GM23338 (cell line): ENCODE measurements at regions not wholly inside any gene's neighbourhood (a gene's known extent, or its start where the extent isn't known, plus 50 kb on each side); places are given as distances from the start of the nearest gene placed in this dataset.

ENCODE experiments used
- ATAC-seq: fragments of 200-7000 bp; cut with Tn5 transposase; 3 replicates; pipeline ENCODE4 v1.9.1; 2020
- DNase-seq: peaks from one replicate; pipeline ENCODE4 v3.0.0-alpha.2; 2015; ENCODE audit warnings: low spot score
- H2AFZ ChIP-seq: fragments of 200-600 bp; sonication (generic); 2 replicates; pipeline ENCODE4 v1.8.0; 2016; ENCODE audit warnings: antibody characterized with exemption, mild to moderate bottlenecking, moderate library complexity
- H3F3A ChIP-seq: fragments of 200-600 bp; sonication (generic); replicated peaks from 2 replicates; pipeline ENCODE4 v1.8.0; 2017; ENCODE audit warnings: antibody characterized with exemption, mixed run types, low read depth
- H3K27ac ChIP-seq: fragments of 200-600 bp; sonication (generic); 2 replicates; pipeline ENCODE4 v1.6.1; 2016; ENCODE audit warnings: low read depth
- H3K27me3 ChIP-seq: fragments of 200-600 bp; sonication (generic); 2 replicates; pipeline ENCODE4 v1.8.0; 2016; ENCODE audit warnings: mild to moderate bottlenecking, mixed run types, moderate library complexity; ENCODE audit not compliant: insufficient read depth
- H3K36me3 ChIP-seq: fragments of 200-600 bp; sonication (generic); 2 replicates; pipeline ENCODE4 v1.8.0; 2016; ENCODE audit warnings: mild to moderate bottlenecking; ENCODE audit not compliant: insufficient read depth
- H3K4me1 ChIP-seq: fragments of 200-600 bp; sonication (generic); 2 replicates; pipeline ENCODE4 v1.8.0; 2016; ENCODE audit warnings: mild to moderate bottlenecking, moderate library complexity; ENCODE audit not compliant: insufficient read depth
- H3K4me2 ChIP-seq: fragments of 200-600 bp; sonication (generic); 2 replicates; pipeline ENCODE4 v1.7.1; 2017; ENCODE audit warnings: mixed run types
- H3K4me3 ChIP-seq: fragments of 200-600 bp; sonication (generic); 2 replicates; pipeline ENCODE4 v1.6.1; 2016; ENCODE audit warnings: mixed run types
- H3K79me2 ChIP-seq: fragments of 200-600 bp; sonication (generic); replicated peaks from 2 replicates; pipeline ENCODE4 v1.8.0; 2017; ENCODE audit warnings: mild to moderate bottlenecking; ENCODE audit not compliant: insufficient read depth
- H3K9me2 ChIP-seq: fragments of 200-600 bp; sonication (generic); 2 replicates; pipeline ENCODE4 v1.8.0; 2017; ENCODE audit not compliant: insufficient read depth
- H4K20me1 ChIP-seq: fragments of 200-600 bp; sonication (generic); replicated peaks from 2 replicates; pipeline ENCODE4 v1.8.0; 2017; ENCODE audit warnings: mild to moderate bottlenecking; ENCODE audit not compliant: insufficient read depth
- H3K27ac Mint-ChIP-seq: 2 replicates; pipeline ENCODE4 v1.8.0; 2020; ENCODE audit warnings: inconsistent platforms, mild to moderate bottlenecking, moderate library complexity, mixed read lengths
- H3K27me3 Mint-ChIP-seq: 3 replicates; pipeline ENCODE4 v1.8.0; 2022; ENCODE audit warnings: low read depth, mild to moderate bottlenecking, moderate library complexity, mixed read lengths, inconsistent platforms; ENCODE audit not compliant: insufficient read depth, poor library complexity
- H3K36me3 Mint-ChIP-seq: 3 replicates; pipeline ENCODE4 v1.8.0; 2021; ENCODE audit warnings: low read depth, mild to moderate bottlenecking, inconsistent platforms, moderate library complexity, mixed read lengths
- H3K4me1 Mint-ChIP-seq: 3 replicates; pipeline ENCODE4 v1.8.0; 2020; ENCODE audit warnings: mild to moderate bottlenecking, inconsistent platforms, mixed read lengths
- H3K4me3 Mint-ChIP-seq: 3 replicates; pipeline ENCODE4 v1.8.0; 2021; ENCODE audit warnings: moderate library complexity, mild to moderate bottlenecking, inconsistent platforms, mixed read lengths
- H3K9me3 Mint-ChIP-seq: 3 replicates; pipeline ENCODE4 v1.8.0; 2020; ENCODE audit warnings: moderate library complexity, mild to moderate bottlenecking, inconsistent platforms, mixed read lengths
- CREB1 ChIP-seq: fragments of 250-450 bp; sonication (Bioruptor Pico); IDR thresholded peaks from 2 replicates; pipeline ENCODE4 v1.5.0; 2020; ENCODE audit warnings: low read depth, mild to moderate bottlenecking, moderate library complexity
- CTCF ChIP-seq, 2 experiments: fragments of 200-600 bp in 1 of 2; sonication (generic) in 1 of 2; conservative IDR thresholded peaks; 2 replicates each; pipeline versions ENCODE4 v1.5.1 to v1.6.1; 2016 to 2017; ENCODE audit warnings: antibody characterized with exemption in 2 of 2, low read depth in 2 of 2, mild to moderate bottlenecking in 2 of 2, moderate library complexity in 1 of 2
- ETS1 ChIP-seq: IDR thresholded peaks from 2 replicates; pipeline ENCODE4 v1.6.1; 2016; ENCODE audit warnings: antibody characterized with exemption
- EZH2 ChIP-seq: fragments of 200-600 bp; sonication (generic); IDR thresholded peaks from one replicate; pipeline ENCODE4 v1.8.0; 2017; ENCODE audit warnings: antibody characterized with exemption, mild to moderate bottlenecking, low read depth; ENCODE audit not compliant: unreplicated experiment
- EZH2phosphoT487 ChIP-seq: fragments of 200-600 bp; sonication (generic); IDR thresholded peaks from one replicate; pipeline ENCODE4 v1.8.1; 2018; ENCODE audit warnings: antibody characterized with exemption; ENCODE audit not compliant: unreplicated experiment
- JUNB ChIP-seq: IDR thresholded peaks from one replicate; pipeline ENCODE4 v1.6.1; 2016; ENCODE audit warnings: antibody characterized with exemption; ENCODE audit not compliant: unreplicated experiment
- NANOG ChIP-seq: IDR thresholded peaks from 2 replicates; pipeline ENCODE4 v1.6.1; 2016; ENCODE audit warnings: antibody characterized with exemption, borderline replicate concordance
- POLR2AphosphoS5 ChIP-seq: IDR thresholded peaks from 2 replicates; pipeline ENCODE4 v1.6.1; 2016; ENCODE audit warnings: antibody characterized with exemption, low read depth
- ZNF114 ChIP-seq: fragments of 250-450 bp; sonication (Bioruptor Pico); IDR thresholded peaks from 2 replicates; pipeline ENCODE4 v1.5.0; 2020; ENCODE audit warnings: mild to moderate bottlenecking, moderate library complexity
- ZNF331 ChIP-seq: fragments of 250-450 bp; sonication (Bioruptor Pico); IDR thresholded peaks from 2 replicates; pipeline ENCODE4 v1.5.0; 2020; ENCODE audit warnings: low read depth, mild to moderate bottlenecking, moderate library complexity
- ZNF462 ChIP-seq: fragments of 250-450 bp; sonication (Bioruptor Pico); IDR thresholded peaks from 2 replicates; pipeline ENCODE4 v1.5.0; 2020; ENCODE audit warnings: mild to moderate bottlenecking, moderate library complexity

GRCh38 chr4:123561525-123561924 lies 164.9 kb downstream of the SPRY1 start (continued):
- TF ChIP-seq EZH2: no peak

- H3K4me1 Mint-ChIP-seq: peaks cover 18% of the 10 kb centered on the region
- peaks cover 15% of the 10 kb centered on the region; the same call in 2 of the 3 replicates for H3K9me3 Mint-ChIP-seq
- no peaks in the 10 kb centered on the region for H3K79me2 ChIP-seq
- no peak overlapping the region for H3K4me3 ChIP-seq
- H3K36me3 ChIP-seq: no peaks in the 10 kb centered on the region
- H3K27ac Mint-ChIP-seq: no peak overlapping the region
- H4K20me1 ChIP-seq: no peaks in the 10 kb centered on the region
- DNase-seq (no peak), ATAC-seq (no peak)
- no peak overlapping the region for H2AFZ ChIP-seq
- no peaks in the 10 kb centered on the region for H3F3A ChIP-seq
- H3K27ac ChIP-seq: no peak overlapping the region
- no peaks in the 10 kb centered on the region for H3K27me3 Mint-ChIP-seq
- no peaks in the 10 kb centered on the region for H3K27me3 ChIP-seq
- no peaks in the 10 kb centered on the region for H3K9me2 ChIP-seq
- no peak overlapping the region for H3K4me2 ChIP-seq
- no peak for TF ChIP-seq EZH2
- no peak for TF ChIP-seq JUNB
- no peak for TF ChIP-seq POLR2AphosphoS5
- TF ChIP-seq ZNF114 (CRISPR knock-in tag): no peak
- TF ChIP-seq EZH2phosphoT487: no peak
- TF ChIP-seq ETS1: no peak
- no peak for TF ChIP-seq CTCF (conservative IDR thresholded peaks at IDR 0.05; ENCODE audit: low read depth in 2 of 2)
- TF ChIP-seq ZNF331 (CRISPR knock-in tag): no peak
- no peak for TF ChIP-seq CREB1 (CRISPR knock-in tag)
- TF ChIP-seq ZNF462 (CRISPR knock-in tag): no peak
- TF ChIP-seq NANOG: no peak
- H3K4me3 Mint-ChIP-seq: no peak overlapping the region
- peaks cover 2% of the 10 kb centered on the region; the same call in 1 of the 3 replicates for H3K36me3 Mint-ChIP-seq
- peaks cover 16% of the 10 kb centered on the region for H3K4me1 ChIP-seq
Measured at GRCh38 chr4:123562994-123563750, 166.6 kb downstream of the SPRY1 start.
